ENCODE measurements at regions not wholly inside any gene's neighbourhood (a gene's known extent, or its start where the extent isn't known, plus 50 kb on each side); places are given as distances from the start of the nearest gene placed in this dataset.
"Not testable (repeated sequence)": the region's sequence is repeated elsewhere in the genome, so short reads cannot be mapped to it uniquely, and the experiment has no call there.

DNA sequence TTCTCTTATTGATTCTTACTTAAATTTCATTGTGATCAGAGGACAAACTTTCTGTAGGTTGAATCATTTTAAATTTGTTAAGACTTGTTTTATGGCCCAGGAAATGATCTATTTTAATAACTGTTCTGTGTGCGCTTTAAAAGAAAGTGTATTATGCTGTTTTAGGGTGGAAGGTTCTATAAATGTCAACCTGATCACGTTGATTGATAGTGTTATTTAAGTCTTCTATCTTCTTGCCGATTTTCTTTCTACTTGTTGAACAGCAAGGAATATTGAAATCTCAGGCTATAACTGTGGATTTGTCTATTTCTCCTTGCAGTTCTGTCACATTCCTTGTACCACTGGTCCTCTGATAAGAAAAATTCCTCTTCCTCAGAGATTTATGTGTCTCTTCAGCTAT is 112.7 kb downstream of the TANC2 start:
- DNase-seq (ENCODE audit: low spot score), result no peak

GRCh38 chr17:63082273-63082861 is 116.3 kb downstream of the TANC2 start:
- DNase-seq (ENCODE audit: low spot score), result no peak

DNA sequence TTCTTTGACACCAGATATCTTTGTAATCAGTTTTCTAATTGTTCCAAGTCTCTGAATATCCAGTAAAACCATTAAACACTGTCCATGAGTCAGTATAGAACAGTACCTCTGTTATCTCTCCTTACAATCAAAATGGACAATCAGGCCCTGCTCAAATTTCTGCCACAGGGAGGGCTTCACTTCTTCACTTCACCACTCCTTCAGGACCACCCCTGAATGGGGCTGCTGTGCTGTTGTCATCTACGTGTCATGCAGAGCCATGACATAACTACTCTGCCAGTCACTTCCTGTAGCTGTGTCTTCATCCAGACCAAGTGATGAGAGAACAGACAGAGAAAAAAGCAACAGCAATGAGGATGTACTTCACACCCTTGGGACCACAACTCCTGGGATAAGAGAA is 116.9 kb downstream of the TANC2 start:
- DNase-seq (ENCODE audit: low spot score), result peak; percentile 29

GRCh38 chr17:63086483-63087185 is 120.6 kb downstream of the TANC2 start:
- no peak for DNase-seq (ENCODE audit: low spot score)

- not testable (repeated sequence) for DNase-seq (ENCODE audit: low spot score)
Measured at GRCh38 chr17:63090358-63091114, 124.5 kb downstream of the TANC2 start.

DNA sequence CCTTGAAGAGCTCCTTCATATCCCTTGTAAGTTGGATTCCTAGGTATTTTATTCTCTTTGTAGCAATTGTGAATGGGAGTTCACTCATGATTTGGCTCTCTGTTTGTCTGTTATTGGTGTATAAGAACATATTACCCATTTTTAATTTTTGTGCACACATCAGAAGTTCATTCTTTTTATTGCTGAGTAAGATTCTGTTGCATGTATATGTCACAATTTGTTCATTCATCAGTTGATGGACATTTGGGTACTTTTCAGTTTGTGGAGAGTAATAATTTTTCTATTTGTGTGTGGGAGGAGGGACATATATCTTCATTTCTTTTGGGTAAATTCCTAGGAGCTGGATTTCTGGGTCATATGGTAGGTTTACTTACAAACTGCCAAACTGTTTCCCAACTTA is 125.9 kb downstream of the TANC2 start:
- DNase-seq (ENCODE audit: low spot score), result not testable (repeated sequence)

DNA sequence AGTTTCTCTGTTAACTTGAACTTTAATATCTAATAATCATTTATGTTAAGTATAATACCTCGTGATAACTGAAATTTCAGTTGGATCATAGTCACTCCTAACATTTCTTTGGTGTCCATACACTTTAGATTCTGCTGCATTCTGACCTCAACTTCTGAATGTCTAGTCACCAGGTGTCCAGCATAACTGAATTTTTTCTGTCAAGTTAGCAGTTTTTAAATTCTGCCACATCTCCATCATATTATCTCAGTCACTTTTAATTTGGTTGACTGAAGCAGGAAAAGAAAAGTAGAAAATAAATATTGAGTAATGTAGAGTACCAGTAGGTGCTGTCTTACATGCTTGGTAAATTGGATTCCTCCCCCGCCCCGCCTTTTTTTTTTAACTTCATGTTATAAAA is 128.6 kb downstream of the TANC2 start:
- no peak for DNase-seq (ENCODE audit: low spot score)

DNA sequence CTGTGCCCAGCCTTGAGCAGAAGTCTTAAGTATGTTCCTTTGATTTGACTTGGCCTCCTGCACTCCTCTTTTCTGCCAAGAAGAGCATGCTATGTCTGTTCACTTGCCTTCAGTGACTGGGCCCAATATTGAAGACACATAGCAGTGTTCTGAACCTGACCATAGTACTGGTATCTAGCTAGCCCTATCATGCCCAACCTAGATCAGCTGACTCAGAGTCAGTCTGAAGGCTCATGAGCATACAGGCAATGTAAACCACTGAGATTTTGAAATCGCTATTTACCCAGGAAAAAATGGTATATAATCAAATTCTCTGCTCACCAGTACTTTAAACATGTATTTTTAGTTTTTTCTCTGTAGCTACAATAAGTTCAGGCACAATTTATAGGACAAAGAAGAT is 129.4 kb downstream of the TANC2 start:
- DNase-seq (ENCODE audit: low spot score), result no peak

GRCh38 chr17:63095879-63096278 is 129.8 kb downstream of the TANC2 start:
- DNase-seq (ENCODE audit: low spot score), result no peak

GRCh38 chr17:63096426-63096825 is 130.4 kb downstream of the TANC2 start:
- DNase-seq (ENCODE audit: low spot score), result no peak

DNA sequence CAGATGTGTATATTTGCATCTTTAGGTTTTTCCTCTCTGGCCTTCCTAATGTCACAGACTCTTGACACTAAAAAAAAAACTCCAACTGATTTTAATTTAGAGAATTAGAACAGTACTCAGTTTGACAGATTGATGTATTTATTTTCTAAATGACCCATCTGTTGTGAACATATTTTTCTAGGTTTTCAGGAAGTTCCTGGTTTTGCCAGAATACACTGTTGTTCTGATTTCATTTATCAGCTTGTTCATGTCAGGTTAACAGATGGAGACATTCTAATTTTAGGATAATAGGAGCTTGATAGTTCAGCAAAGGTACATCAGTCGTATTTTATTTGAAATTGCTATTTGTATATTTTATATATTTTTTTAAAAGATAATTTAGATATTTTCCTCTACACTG is 133.4 kb downstream of the TANC2 start:
- no peak for DNase-seq (ENCODE audit: low spot score)

GRCh38 chr17:63102034-63102433 is 136.0 kb downstream of the TANC2 start:
- no peak for DNase-seq (ENCODE audit: low spot score)

DNA sequence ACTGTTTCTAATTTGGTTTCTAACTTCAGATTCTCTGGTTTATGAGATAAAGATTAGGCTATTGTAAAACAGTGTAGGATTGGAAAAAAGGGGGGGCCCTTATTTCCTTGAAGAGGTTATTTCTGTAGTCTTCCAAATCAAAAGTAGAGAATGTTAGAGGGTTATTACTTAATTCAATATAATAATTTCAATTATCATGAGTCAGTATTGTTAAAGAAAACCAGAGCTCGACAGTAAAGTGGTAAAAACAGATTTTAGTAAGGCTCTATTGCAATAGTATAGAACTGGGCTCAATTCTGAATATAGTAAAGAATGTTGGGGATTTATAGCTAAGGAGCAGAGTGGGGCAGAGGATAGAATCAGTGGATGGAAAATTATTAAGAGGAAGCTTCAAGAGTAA is 140.0 kb downstream of the TANC2 start:
- DNase-seq (ENCODE audit: low spot score), result no peak

DNA sequence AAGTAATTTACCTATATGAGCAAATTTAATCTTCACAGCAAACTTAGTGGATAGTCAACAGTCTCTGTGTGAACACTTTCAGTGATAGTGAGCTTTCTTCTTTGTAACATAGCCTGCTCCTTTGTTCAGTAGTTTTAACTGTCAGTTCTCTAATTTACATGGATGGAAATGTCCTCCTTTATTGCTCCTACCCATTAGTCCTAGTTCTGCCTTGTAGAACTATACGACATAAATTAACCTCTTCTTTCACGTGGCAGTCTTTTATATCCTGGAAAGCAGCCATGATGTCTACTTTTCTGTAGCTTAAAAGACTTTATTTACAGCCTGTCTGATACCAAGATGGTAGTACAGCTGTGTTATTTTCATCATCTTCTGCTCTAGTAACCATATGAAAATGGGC is 143.6 kb downstream of the TANC2 start:
- DNase-seq (ENCODE audit: low spot score), result no peak

DNA sequence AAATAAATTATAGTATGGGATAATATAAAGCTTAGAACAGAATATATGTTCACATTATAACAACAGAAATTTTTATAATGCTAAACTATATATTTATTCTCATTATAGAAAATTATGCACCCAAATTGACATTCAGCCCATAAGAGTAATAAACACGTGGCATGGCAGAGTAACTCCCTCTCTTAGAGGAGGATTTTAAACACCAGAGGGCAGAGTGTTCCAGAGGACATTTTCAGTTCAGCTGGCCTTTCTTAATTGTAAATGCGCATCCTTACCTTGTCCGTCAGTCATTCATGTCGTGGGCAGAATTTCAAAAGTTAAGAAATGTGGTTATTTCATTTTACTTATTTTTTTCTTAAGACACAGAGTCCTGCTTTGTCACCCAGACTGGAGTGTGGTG is 147.1 kb downstream of the TANC2 start:
- peak; percentile 14 for DNase-seq (ENCODE audit: low spot score)

GRCh38 chr17:63116228-63116627 is 150.2 kb downstream of the TANC2 start:
- DNase-seq (ENCODE audit: low spot score), result peak; percentile 57

DNA sequence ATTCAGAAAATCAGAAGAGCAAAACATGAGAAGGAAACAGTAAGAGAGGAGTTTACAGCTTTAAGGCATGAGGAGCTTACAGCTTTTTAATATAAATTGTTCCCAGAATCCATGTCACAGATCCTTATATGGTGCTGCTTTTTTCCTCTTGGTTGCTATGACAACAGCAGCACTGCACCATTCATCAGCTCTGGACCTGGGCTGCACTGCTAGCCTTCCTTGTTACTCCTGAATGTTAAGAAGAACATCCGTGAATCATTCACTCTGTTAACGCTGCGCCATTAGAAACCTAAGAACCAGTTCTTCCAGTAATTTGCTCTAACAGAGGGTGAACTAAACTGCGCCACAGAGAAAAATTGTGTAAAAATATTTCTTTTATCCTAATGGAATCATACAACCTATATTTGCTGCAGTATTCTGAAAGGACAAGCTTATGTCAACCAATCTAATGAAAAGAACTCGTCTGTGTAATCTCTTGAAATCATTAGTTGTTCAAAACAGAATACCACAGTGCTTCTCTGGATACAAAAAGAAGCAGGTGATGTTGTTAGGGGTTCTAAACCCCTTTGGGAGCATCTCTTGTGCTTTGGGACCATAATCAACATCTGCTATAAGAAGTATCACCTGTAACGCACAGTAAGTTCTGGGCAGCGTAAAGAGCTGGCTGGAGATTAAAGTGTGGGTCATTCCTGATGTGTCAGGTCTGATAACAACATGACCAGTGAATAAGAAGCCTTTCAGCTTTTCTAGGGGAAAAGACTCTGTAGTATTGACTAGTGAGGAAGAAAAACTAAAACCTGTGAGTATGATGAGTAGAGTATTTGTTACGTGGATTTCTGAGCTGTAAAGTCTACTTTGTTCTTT is 151.2 kb downstream of the TANC2 start:
- peak; percentile 94 for DNase-seq (ENCODE audit: low spot score)

DNA sequence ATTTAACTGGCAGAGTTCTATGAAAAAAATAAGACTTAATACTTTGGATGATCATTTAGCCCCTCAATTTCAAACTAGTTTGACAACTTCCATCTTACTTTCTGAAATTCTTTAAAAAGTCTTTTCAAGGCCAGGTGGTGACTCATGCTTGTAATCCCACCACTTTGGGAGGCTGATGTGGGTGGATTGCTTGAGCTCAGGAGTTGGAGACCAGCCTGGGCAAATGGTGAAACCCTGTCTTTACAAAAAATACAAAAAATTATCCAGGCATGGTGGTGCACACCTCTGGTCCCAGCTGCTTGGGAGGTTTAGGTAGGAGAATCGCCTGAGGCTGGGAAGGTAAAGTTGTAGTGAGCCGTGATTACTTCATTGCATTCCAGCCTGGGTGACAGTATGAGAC is 154.4 kb downstream of the TANC2 start:
- no peak for DNase-seq (ENCODE audit: low spot score)

DNA sequence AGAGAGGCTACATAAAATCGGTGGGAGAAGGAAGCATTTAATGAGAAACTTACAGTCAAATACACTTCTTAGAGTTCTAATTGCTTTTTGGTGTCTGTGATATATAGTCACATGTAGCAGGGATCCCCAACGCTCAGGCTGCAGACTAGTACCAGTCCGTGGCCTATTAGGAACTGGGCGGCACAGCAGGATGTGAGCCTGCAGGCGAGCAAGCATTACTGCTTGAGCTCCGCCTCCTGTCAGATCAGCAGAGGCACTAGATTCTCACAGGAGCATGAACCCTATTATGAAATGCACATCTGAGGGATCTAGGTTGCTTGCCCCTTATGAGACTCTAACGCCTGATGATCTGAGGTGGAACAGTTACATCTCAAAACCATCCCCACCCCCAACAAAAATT is 158.5 kb downstream of the TANC2 start:
- no peak for DNase-seq (ENCODE audit: low spot score)

DNA sequence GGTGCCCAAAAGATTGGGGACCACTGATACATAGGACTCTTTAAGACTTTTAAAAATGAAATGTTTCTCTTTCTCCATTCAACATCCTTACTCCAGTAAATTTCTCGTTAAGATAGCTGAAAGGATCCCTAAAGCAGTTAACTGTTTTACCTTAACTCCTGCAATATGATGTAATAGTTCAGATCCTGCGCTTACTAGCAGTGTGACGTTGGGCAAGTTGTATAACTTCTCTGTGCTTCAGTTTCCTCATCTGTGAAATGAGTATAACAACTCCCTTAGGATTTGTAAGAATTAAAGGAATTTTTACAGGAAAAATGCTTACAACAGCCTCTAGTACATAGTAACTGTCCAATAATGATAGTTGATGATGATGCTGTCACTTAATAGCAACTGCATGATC is 158.9 kb downstream of the TANC2 start:
- DNase-seq (ENCODE audit: low spot score), result no peak

DNA sequence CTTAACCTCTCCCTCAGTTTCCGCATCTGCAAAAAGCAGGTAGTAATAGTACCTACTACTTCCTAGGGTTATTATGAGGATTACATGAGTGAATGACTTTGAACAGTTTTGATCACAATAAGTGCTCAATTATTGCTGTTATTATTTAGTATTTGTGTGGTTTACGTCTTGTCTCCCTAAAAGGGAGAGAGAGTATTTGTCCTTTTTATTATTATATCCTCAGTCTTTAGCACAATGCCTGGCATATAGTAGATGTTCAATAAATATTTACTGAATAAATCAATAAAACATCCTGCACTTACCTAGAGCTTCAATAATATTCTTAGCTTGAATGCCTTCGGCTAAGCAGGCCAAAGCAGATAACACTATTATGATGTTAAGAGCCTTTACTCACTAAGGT is 160.0 kb downstream of the TANC2 start:
- no peak for DNase-seq (ENCODE audit: low spot score)

DNA sequence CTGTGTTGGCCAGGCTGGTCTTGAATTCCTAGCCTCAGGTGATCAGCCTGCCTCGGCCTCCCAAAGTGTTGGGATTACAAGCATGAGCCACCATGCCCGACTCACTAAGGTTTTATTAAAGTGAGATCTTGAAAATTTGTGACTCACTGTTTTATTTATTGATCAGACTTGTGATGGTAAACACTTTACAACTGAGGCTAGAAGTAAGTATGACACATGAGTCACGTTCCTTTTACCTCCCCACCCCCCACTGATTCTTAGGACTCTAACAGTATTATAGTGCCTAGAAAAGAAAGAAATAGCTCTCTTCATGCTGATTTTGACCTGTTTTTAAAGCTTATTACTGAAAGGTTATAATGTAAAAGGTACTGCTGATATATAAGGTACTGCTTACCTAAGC is 160.6 kb downstream of the TANC2 start:
- no peak for DNase-seq (ENCODE audit: low spot score)

Data from SK-N-DZ (cell line).